ENCODE measurements at regions not wholly inside any gene's neighbourhood (a gene's known extent, or its start where the extent isn't known, plus 50 kb on each side); places are given as distances from the start of the nearest gene placed in this dataset.
"Not testable (repeated sequence)": the region's sequence is repeated elsewhere in the genome, so short reads cannot be mapped to it uniquely, and the experiment has no call there.

GRCh38 chr2:179385756-179386155 lies 121.1 kb upstream of the SESTD1 start:
- H3F3A ChIP-seq (ENCODE audit: insufficient read depth, low read length, poor library complexity, severe bottlenecking); H3K4me2 ChIP-seq (ENCODE audit: low read length); H3K27me3 ChIP-seq (ENCODE audit: insufficient read depth, low read depth, low read length); H3K9me3 ChIP-seq (ENCODE audit: low read length); H3K79me2 ChIP-seq (replicated peaks; ENCODE audit: insufficient read depth, low read length); H3K27ac ChIP-seq (ENCODE audit: low read length); H4K20me1 ChIP-seq (ENCODE audit: insufficient read depth); H2AFZ ChIP-seq (ENCODE audit: low read depth, low read length); H3K9ac ChIP-seq (ENCODE audit: low read length); H3K9me2 ChIP-seq (ENCODE audit: insufficient read depth, low read length); H3K36me3 ChIP-seq (ENCODE audit: insufficient read depth, low read length); H3K4me3 ChIP-seq (ENCODE audit: low read length): not testable (repeated sequence)

GRCh38 chr2:179383975-179384374 lies 119.3 kb upstream of the SESTD1 start:
- no peak overlapping the region for H3K9ac ChIP-seq (ENCODE audit: low read length)
- TF ChIP-seq SMC3 (conservative IDR thresholded peaks at IDR 0.05; ENCODE audit: poor library complexity): no peak
- no peak for TF ChIP-seq TAF1 (IDR thresholded peaks at IDR 0.05; ENCODE audit: low read depth)
- no peak for TF ChIP-seq POLR2AphosphoS5 (IDR thresholded peaks at IDR 0.05)
- no peak for TF ChIP-seq CTCF (IDR thresholded peaks at IDR 0.05; ENCODE audit: poor library complexity, severe bottlenecking)
- no peak for TF ChIP-seq EZH2 (IDR thresholded peaks at IDR 0.05; ENCODE audit: borderline replicate concordance, insufficient read depth, low read length, poor library complexity, severe bottlenecking)
- TF ChIP-seq REST (IDR thresholded peaks at IDR 0.05; ENCODE audit: borderline replicate concordance): no peak
- no peak for TF ChIP-seq MXI1 (conservative IDR thresholded peaks at IDR 0.05; ENCODE audit: poor library complexity, severe bottlenecking)
- TF ChIP-seq EP300 (conservative IDR thresholded peaks at IDR 0.05; ENCODE audit: poor library complexity, severe bottlenecking): no peak
- no peak for TF ChIP-seq RAD21 (conservative IDR thresholded peaks at IDR 0.05)
- H2AFZ ChIP-seq (ENCODE audit: low read depth, low read length): no peak overlapping the region
- H4K20me1 ChIP-seq (ENCODE audit: insufficient read depth): no peaks in the 10 kb centered on the region
- no peaks in the 10 kb centered on the region for H3K9me2 ChIP-seq (ENCODE audit: insufficient read depth, low read length)
- no peaks in the 10 kb centered on the region for H3K36me3 ChIP-seq (ENCODE audit: insufficient read depth, low read length)
- H3K4me2 ChIP-seq (ENCODE audit: low read length): no peak overlapping the region
- no peaks in the 10 kb centered on the region for H3K9me3 ChIP-seq (ENCODE audit: low read length)
- H3K27me3 ChIP-seq (ENCODE audit: insufficient read depth, low read depth, low read length): no peaks in the 10 kb centered on the region
- H3K27ac ChIP-seq (ENCODE audit: low read length): no peak overlapping the region
- H3F3A ChIP-seq (ENCODE audit: insufficient read depth, low read length, poor library complexity, severe bottlenecking): no peaks in the 10 kb centered on the region
- H3K4me3 ChIP-seq (ENCODE audit: low read length): no peak overlapping the region
- no peaks in the 10 kb centered on the region for H3K79me2 ChIP-seq (replicated peaks; ENCODE audit: insufficient read depth, low read length)

GRCh38 chr2:179377296-179377695 lies 112.7 kb upstream of the SESTD1 start:
- H3K4me3 ChIP-seq (ENCODE audit: low read length): no peak overlapping the region
- H3K36me3 ChIP-seq (ENCODE audit: insufficient read depth, low read length): no peaks in the 10 kb centered on the region
- no peaks in the 10 kb centered on the region for H3K9me2 ChIP-seq (ENCODE audit: insufficient read depth, low read length)
- no peaks in the 10 kb centered on the region for H3K9me3 ChIP-seq (ENCODE audit: low read length)
- H4K20me1 ChIP-seq (ENCODE audit: insufficient read depth): no peaks in the 10 kb centered on the region
- no peaks in the 10 kb centered on the region for H3F3A ChIP-seq (ENCODE audit: insufficient read depth, low read length, poor library complexity, severe bottlenecking)
- no peak overlapping the region for H2AFZ ChIP-seq (ENCODE audit: low read depth, low read length)
- TF ChIP-seq TAF1 (IDR thresholded peaks at IDR 0.05; ENCODE audit: low read depth): no peak
- no peak for TF ChIP-seq CTCF (IDR thresholded peaks at IDR 0.05; ENCODE audit: poor library complexity, severe bottlenecking)
- TF ChIP-seq RAD21 (conservative IDR thresholded peaks at IDR 0.05): no peak
- TF ChIP-seq MXI1 (conservative IDR thresholded peaks at IDR 0.05; ENCODE audit: poor library complexity, severe bottlenecking): no peak
- no peak for TF ChIP-seq REST (IDR thresholded peaks at IDR 0.05; ENCODE audit: borderline replicate concordance)
- no peak for TF ChIP-seq EP300 (conservative IDR thresholded peaks at IDR 0.05; ENCODE audit: poor library complexity, severe bottlenecking)
- no peak overlapping the region for H3K27ac ChIP-seq (ENCODE audit: low read length)
- no peaks in the 10 kb centered on the region for H3K79me2 ChIP-seq (replicated peaks; ENCODE audit: insufficient read depth, low read length)
- H3K27me3 ChIP-seq (ENCODE audit: insufficient read depth, low read depth, low read length): no peaks in the 10 kb centered on the region
- H3K9ac ChIP-seq (ENCODE audit: low read length): no peak overlapping the region
- no peak overlapping the region for H3K4me2 ChIP-seq (ENCODE audit: low read length)

All from neural cell (in vitro differentiated cells).